AG08396 (cell line): ENCODE measurements at regions not wholly inside any gene's neighbourhood (a gene's known extent, or its start where the extent isn't known, plus 50 kb on each side); places are given as distances from the start of the nearest gene placed in this dataset.

Source experiments
- DNase-seq: peaks from one replicate; pipeline ENCODE4 v3.0.0; 2012; ENCODE audit warnings: low spot score, mixed read lengths

DNA sequence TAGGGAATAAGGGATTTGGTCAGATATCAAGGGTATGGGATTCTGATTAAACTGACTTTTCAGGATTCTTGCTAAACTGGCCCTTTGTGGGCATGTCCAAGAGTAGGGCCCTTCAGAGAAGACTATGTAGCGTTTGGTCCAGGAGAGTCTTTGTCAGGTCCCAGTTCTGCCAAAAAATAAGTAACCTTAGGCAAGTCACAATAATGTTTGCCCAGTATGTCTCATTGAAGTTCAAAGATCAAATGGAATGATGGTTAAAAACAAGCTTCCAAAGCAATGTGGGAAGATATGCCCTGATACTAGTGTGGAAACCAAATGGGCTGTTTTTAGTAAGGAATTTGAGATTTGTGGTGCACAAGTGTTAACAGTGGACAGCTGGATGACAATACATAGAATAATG is 454.4 kb downstream of the WDR72 start:
- DNase-seq: no peak

DNA sequence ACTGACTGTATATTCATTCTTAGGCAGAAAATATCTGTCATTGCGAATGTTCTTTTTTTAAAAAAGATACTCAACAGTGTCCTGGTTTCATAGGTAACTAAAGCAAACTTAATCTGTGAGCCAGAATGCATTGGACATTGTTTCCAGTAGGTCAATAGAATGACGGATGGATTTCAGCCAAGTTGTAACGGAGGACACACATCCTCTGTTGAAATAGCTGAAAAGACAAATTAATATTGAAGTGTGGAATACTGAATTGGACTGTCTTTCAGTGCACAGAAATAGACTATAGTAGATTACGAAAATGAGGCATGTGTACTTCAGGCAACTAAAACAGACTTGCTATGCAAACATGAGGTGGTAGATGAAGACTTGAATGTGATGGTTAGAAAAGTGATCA is 461.6 kb downstream of the WDR72 start:
- no peak for DNase-seq

- DNase-seq: no peak
Observed at GRCh38 chr15:53296603-53297002, 462.9 kb downstream of the WDR72 start.

GRCh38 chr15:53295574-53295973 is 463.9 kb downstream of the WDR72 start:
- no peak for DNase-seq

GRCh38 chr15:53288542-53288941 is 470.9 kb downstream of the WDR72 start:
- DNase-seq: no peak

DNA sequence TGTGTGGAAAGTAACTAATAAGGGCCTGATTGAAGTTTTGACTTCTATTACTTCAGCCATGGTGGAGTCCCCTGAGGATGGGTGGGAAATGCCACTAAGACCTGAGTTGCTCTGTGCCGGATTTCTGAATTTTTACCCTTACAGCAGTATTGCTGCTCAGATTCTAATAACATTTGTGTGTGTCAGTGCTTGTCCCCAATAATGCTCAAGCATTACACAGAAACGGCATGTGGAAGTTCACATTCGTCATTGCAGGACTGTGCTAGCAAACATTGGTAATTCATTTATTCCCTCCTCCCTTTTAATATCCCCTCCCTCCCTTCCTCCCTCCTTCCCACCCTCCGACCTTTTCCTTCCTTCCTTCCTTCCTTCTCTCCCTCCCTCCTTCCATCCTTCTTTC is 484.5 kb upstream of the ONECUT1 start:
- no peak for DNase-seq

- no peak for DNase-seq
Observed at GRCh38 chr15:53272116-53272515, 482.0 kb upstream of the ONECUT1 start.

GRCh38 chr15:53266176-53266575 is 476.0 kb upstream of the ONECUT1 start:
- DNase-seq: no peak

DNA sequence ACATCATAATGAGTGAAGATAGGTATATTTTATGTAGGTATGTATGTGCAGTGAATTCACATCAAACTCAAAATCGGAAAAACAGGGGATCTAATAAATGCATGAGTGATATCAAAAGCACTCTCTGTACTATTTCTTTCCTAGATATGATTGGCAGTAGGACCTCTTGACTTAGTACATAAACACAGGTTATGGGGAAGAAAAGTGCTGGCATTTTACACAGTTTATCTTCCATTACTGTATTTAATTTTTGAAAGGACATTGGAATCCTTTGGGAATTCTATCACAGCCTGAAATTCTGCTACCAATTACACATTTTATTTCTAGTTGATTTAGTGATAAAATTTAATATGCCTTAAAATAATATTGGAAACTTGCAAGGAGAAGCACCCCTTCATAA is 470.5 kb upstream of the ONECUT1 start:
- no peak for DNase-seq

- no peak for DNase-seq
Observed at GRCh38 chr15:53256457-53256856, 466.3 kb upstream of the ONECUT1 start.

- no peak for DNase-seq
Observed at GRCh38 chr15:53256043-53256442, 465.9 kb upstream of the ONECUT1 start.

DNA sequence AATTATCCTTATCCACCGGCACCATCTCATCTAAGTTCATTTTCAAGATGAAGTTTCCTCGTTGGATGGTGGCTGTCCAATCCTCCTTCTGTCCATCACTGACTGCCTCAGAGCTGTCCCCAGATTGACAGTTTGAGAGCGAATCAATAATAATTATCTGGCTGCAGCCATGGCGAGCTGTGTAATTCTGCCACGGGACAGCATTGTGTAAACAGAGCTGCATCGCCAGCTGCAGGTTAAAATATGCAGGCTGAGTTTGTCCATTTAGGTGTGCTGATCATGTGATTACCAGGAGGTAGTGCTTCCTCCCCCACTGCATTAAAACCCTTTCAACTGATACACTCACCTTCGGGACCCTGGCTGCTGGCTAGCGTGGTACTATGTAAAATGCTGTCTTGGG is 461.9 kb upstream of the ONECUT1 start:
- no peak for DNase-seq

DNA sequence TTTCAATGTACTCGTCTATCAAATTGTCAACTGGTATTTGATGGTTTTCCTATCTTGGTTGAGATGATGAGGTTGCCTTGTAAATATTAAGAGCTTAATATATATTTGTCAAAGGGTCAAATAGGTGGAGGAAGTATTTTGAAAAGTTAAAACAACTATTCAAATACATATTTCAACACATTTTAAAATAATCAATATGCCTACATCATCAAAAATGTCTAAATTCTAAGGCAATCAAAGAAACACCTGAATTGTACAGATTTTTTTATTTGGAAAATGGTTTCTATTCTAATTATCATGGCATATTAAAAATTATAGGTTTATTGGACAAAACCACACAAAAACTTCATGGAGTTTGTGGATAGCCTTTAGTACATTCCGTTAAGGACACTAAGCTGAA is 461.4 kb upstream of the ONECUT1 start:
- DNase-seq: no peak

DNA sequence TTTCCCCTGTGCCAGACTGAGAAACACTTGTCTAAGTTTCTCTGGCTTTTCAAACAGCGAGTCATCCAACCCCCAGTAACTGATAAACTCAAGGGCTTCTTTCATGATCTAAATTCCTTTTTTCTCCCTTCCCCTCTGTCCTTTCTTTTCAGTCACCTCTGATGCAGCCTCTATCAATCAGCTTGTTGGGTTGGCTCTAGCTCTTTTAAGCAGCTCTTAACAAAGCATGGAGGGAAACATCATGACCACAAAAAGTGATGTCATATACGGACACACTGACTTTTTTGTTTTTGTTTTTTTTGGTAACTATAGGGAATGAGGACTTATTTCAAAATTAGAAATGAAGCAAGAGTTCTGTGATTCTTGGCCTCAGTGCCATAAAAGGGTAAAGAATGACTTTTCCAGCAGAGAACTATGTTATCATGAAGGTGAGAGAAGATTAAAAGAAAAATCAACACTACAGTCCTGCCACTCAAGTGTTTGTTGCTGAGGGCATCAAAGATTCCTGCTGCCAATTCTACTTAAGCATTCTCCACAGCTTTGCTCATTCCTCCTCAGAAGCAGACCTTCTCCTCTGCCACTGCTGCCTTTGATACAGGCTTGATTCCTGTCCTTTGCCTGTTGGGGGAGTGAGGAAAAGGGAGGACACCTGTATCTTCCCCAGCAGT is 457.0 kb upstream of the ONECUT1 start:
- no peak for DNase-seq

GRCh38 chr15:53246404-53246803 is 456.3 kb upstream of the ONECUT1 start:
- no peak for DNase-seq

- no peak for DNase-seq
Observed at GRCh38 chr15:53233801-53234200, 443.7 kb upstream of the ONECUT1 start.

GRCh38 chr15:53230473-53230872 is 440.3 kb upstream of the ONECUT1 start:
- no peak for DNase-seq

DNA sequence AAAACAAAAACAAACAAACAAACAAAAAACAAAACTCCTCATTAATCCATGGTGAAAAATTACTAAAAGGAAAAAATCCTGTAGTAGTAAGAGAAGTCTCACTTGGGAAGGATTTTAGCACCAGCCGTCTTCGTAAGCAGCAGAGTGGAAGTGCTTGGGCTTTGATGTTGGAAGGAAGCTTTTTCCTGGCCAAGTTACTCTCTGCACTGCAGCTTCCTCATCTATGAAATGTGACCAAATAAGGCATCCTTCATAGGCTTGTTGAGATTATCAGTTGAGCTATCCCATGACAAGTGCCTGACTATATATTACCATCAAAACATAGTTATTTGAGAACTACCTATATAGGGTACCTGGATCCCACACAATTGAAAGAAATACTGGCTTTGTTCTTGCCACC is 436.4 kb upstream of the ONECUT1 start:
- no peak for DNase-seq

DNA sequence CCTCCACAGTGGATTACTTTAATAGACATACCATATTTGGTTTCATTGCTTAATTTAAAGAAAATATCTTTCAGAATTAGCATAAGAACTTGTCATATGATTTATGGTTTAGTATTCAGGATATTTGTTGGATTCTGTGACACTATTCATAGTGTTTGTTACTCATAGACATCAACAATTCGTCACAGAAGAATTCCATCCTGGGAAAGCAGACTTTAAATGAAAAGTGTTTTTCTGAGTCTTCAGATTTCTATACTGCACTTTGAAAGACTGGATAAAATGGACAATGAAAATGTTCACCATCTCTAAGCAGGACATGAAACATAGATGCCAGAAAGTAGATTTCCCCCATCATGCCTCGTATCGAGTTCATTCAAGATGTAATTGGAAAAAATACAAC is 435.6 kb upstream of the ONECUT1 start:
- DNase-seq: no peak

DNA sequence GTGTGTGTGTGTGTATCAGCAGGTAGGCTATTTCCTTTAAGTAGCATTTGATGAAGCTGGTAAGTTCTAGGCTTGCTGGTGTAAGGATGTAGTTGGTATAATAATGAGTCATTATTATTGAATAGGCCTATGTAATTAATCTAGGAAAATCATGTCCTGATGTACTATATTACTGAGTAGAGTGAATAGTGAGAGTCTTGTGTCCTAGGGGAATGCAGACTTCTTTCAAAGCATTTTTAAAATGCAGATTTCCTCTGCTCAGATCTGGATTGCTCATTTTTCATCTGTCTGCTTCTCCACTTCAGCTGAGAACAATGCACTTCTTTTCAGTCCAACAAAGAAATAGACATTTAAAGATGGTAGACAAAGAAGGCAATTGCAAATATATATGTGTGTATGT is 434.2 kb upstream of the ONECUT1 start:
- no peak for DNase-seq

- no peak for DNase-seq
Observed at GRCh38 chr15:53223815-53224214, 433.7 kb upstream of the ONECUT1 start.

DNA sequence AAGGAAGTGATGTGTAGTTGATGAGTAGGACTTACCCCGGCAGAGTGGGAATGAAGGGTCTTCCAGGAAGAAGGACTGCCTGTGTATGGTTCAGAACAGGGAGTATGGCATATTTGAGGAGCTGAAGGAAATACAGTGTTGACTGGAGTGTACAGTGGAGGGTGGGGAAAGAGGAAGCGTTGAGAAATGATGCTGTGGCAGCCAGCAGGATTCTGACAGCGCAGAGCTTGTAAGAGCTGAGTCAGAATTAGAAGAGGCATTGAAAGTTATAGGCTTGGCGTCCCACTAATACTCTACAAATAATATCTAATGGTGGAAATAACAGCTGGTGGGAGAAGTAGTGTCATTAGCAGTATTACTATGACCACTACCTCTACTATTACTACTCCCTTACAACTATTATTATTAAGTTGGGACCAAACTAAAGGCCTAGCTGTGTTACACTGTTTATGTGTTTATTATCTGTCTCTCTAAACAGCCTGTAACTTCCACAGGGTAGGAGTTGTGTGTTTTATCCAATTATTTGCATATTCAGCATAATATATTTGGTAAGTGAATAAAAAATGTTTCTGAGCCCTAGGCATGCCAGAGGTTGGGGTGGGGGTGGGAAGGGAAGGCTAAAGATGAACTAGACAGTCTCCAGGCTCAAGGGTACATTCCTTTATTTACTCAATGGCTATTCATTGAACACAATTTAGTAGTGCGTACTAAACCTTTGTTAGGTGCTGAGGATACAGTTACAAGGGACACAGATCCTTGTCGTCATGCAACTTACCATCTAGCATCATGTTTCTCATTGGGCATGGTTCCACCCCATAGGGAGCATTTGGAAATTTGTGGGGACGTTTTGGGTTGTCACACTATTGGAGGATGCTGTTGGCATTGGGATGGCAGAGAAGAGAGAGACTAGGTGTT is 428.8 kb upstream of the ONECUT1 start:
- DNase-seq: no peak

DNA sequence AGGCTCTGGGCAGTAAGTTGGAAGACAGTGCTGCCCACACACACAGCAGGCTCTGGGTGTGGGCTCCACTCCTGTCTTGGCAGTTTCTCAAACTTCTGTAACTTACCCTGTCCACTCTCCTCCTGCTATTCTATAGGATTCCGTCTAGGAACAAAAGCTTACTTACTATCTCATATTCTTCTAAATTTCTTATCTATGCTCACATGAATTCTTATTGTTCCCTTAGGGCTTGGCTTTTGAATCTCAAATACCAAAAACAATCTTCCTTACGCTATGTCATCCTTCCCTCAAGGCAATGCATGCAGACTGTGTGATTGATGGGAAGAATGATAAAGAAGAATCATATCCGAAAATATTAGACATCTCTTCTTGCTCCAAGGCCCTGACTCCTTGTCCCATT is 425.9 kb upstream of the ONECUT1 start:
- DNase-seq: no peak

DNA sequence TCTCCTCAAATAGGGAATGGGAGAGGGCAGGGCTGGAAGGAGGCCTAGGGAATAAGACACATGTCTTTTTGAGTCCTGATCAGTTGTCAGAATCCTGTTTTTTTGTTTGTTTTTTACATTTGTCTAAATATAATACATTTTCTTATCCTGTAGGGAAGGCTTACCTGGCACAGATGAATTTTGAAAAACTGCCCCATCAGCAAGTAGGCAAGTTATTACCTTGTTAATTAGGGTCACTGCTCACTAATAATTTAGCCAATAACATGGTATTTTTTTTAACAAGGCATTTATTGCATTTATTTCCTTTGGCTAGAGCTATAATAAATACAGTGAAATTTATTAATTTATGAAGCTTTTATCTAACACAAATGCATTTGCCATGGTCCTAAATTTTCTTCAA is 423.2 kb upstream of the ONECUT1 start:
- DNase-seq: no peak
